T-helper 2 cell treated with Interferon-gamma antibody and Interleukin-4, amounts not matched to agents 100 ng/mL and 5 ng/mL, for 36 hours (primary cell): ENCODE measurements at regions not wholly inside any gene's neighbourhood (a gene's known extent, or its start where the extent isn't known, plus 50 kb on each side); places are given as distances from the start of the nearest gene placed in this dataset.
"Not testable (repeated sequence)": the region's sequence is repeated elsewhere in the genome, so short reads cannot be mapped to it uniquely, and the experiment has no call there.

Experiments used
- intact Hi-C: fragments of 100-400 bp; cut with micrococcal nuclease; formaldehyde crosslinking; loops from one replicate; pipeline ENCODE4 v1.15.1; 2023

DNA sequence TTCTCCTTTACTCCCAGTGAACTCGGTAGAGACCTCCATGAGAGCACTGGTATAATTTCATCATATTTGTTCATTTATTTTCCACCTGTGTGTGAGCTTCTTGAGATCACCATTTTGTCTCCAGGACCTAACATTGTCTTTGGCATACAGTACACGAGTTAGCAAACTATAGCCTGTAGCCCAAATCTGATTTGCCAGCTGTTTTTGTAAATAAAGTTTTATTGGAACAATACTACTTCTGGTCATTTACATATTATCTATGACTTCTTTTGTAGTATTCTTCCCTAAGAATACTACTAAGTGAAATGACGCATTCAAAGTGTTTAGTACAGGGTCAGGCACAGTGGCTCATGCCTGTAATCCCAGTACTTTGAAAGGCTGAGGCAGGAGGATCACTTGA is 449.5 kb downstream of the PLPP3 start:
- intact Hi-C loops, result no loop called here

GRCh38 chr1:56125316-56125715 is 454.0 kb downstream of the PLPP3 start:
- intact Hi-C loops, result no loop called here

GRCh38 chr1:56123826-56124225 is 455.5 kb downstream of the PLPP3 start:
- intact Hi-C loops, result no loop called here

DNA sequence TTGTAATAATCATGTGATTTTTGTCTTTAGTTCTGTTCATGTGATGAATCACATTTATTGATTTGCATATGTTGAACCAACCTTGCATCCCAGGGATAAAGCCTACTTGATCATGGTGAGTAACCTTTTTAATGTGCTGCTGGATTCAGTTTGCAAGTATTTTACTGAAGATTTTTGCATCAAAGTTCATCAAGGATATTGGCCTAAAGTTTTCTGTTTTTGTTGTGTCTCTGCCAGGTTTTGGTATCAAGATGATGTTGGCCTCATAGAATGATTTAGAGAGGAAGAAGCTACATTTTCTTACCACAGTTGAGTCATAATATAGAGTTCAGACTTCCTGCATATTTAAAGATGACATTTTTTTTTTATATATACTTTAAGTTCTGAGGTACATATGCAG is 455.9 kb downstream of the PLPP3 start:
- intact Hi-C loops, result no loop called here

GRCh38 chr1:56120021-56120420 is 459.3 kb downstream of the PLPP3 start:
- intact Hi-C loops, result no loop called here

- intact Hi-C loops, result not testable (repeated sequence)
These were observed 460.7 kb downstream of the PLPP3 start for GRCh38 chr1:56118676-56119075.

DNA sequence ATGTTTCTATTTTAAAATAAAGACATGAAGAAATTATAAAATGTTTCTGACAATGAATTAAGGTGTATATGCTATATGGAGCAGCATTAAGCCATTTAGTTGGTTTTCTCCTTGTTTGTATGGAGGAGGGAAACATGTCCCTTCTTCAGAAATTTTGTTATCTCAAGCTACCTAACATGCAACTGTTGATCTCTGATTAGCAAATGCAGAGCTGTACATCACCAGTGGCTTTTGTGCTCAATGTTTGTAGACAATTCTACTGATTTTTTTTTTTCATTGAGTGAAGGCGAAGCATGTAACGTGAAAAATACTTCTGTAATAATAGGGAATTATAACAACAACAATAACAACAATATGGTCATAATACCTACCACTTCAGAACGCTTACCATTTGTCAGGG is 463.7 kb downstream of the PLPP3 start:
- intact Hi-C loops, result no loop called here

GRCh38 chr1:56113679-56114078 is 465.7 kb downstream of the PLPP3 start:
- intact Hi-C loops, result no loop called here

GRCh38 chr1:56107275-56107638 is 472.1 kb downstream of the PLPP3 start:
- intact Hi-C loops, result no loop called here

DNA sequence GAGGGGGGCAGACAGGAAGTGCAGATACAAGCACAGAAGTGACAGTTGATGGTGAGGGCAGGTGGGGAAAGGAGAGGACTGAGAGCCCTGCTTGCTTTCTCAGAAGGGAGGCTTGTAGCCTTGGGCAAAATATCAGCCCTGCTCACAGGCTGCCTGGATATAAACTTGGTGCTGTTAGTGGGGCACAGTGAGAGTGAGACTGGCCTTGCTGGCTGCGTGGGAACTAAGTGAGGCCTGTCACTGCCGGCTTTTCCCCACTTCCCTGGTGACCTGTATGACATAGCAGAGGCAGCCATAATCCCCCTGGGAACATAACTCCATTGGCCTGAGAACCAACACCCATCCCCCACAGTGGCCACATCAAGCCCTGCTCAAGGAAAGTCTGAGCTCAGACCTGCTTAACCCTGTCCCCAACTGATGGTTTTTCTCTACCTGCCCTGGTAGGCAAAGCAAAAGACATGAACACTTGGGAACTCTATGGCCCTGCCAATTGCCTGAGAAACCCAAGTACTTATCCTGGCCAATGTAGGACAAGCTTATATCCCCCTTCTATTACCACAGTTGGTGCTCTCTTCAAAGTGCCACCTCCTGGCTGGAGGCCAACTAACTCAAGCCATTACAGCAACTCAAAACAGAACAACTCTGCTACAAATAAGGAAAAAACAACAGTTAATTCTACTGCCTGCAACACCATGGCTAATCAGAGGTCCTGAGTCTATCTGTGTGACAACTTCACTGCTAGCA is 472.7 kb downstream of the PLPP3 start:
- intact Hi-C loops, result no loop called here

- intact Hi-C loops, result no loop called here
These were observed 474.0 kb downstream of the PLPP3 start for GRCh38 chr1:56105397-56105796.

- intact Hi-C loops, result no loop called here
These were observed 479.5 kb downstream of the PLPP3 start for GRCh38 chr1:56099766-56100265.

DNA sequence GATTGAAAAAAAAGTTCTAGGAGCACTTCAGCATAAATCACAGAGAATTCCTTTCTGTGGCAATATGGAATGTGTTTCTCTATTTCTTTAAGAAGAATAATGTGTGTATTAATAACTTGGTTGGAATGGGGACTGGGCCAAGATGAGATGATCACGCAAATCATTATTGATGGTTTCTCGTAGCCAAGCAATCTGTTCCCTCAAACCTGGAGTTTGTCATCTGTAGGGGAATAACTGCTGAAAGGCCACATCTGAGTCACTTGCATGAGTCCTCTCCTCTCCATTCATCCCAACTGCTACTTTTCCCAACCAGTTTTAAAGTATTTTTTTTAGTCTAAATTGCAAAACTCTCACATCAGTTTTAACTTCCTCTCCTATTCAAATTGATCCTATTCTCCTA is 480.4 kb downstream of the PLPP3 start:
- intact Hi-C loops, result no loop called here

DNA sequence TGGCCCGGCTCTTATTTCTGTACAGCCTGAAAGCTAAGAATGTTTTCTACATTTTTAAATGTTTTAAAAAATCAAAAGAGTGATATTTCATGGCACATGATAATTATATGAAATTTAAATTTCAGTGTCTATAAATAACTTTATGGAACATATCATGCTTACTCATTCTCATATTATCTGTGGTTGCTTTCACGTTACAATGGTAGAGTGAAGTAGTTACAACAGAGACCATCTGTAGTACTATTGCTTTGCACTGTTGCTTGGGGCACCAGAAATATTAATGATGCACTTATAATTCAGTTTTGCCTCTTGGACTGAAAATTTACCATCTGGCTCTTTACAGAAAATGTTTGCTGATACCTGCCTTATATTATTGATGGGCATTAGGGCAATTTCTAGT is 481.6 kb downstream of the PLPP3 start:
- intact Hi-C loops, result no loop called here

DNA sequence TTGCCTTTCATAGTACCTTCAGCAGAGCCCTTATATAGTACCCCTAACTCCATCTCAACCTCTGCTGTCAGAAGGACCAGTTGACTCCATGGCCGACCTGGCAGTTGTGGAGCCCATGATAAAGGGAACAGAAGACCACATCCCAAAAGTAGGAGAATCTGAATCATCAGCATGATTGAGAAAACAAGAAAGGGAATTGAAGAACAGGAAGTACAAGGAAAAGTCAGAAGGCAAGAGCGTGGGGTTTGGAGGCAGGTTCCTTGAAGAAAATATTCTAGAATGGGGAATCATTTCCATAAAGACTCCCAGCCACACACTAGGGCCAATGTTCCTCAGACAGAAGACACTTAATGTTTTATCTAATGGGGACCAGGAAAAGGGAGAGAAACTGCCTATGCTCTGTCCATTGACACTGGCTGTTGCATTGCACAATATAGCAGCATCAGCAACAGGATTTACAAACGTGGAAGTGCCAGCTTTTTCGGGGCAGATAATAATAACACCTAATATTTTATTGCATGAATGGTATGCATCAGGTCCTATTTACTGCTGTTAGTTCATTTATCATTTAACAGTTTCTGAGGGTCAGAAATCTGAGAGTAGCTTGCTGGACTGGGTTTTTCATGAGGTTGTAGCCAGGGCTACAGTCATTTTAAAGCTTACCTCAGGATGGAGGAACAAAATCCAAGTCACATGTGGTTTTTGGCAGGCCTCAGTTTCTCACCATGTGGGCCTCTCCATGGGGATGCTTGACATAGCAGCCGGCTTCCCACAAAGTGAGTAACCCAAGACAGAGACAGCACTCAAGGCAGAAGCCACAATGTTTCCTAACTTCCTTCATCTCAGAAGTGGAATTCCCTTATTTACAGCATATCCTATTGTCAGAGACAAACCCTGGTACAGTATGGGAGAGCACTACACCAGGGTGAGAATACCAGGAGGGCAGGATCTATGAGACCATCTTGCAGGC is 483.4 kb downstream of the PLPP3 start:
- intact Hi-C loops, result no loop called here

DNA sequence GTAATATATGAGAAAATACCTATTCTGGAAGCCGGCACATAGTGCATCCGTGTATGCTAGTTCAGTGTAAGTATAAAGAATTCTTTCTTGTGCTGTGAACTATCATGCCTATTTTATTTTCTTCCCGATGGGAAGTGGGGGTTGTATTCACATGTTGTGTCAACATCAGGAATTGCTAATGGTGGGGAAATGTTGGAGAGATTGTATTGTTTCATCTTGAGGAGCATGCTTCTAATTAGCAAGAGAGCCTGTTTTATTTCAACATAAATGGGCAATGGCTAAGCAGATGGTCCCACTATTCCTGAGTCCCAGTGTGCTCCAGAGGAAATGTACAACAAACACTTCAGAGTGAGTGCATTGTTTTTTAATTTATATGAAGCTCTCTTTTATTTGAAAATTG is 485.2 kb downstream of the PLPP3 start:
- intact Hi-C loops, result no loop called here

GRCh38 chr1:56092684-56093570 is 486.4 kb downstream of the PLPP3 start:
- intact Hi-C loops, result no loop called here

DNA sequence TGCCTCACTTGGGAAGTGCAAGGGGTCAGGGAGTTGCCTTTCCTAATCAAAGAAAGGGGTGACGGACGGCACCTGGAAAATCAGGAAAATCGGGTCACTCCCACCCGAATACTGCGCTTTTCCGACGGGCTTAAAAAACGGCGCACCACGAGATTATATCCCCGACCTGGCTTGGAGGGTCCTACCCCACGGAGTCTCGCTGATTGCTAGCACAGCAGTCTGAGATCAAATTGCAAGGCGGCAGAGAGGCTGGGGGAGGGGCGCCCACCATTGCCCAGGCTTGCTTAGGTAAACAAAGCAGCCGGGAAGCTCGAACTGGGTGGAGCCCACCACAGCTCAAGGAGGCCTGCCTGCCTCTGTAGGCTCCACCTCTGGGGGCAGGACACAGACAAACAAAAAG is 489.5 kb downstream of the PLPP3 start:
- intact Hi-C loops, result not testable (repeated sequence)

DNA sequence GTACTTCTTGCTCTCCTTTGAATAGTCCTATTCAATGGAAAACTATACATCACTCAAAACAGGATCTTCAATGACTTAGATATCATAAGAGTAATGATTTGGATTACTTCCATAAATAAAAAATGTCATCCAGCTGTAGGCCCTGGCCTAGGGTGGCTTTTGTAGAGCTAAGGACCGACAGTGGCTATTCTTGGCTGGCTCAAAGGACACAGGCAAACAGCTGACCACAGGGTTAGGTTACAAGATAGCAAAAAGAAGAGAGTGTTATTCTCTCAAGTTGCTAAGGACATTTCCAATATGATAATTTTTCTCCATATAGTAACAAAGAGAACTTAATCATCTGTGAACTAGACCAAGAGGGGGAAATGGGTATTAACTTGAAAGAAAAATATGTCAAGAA is 495.1 kb downstream of the PLPP3 start:
- intact Hi-C loops, result no loop called here

GRCh38 chr1:56081736-56082135 is 497.6 kb downstream of the PLPP3 start:
- intact Hi-C loops, result no loop called here

GRCh38 chr1:56081173-56081572 is 498.2 kb downstream of the PLPP3 start:
- intact Hi-C loops, result no loop called here
